Effector memory CD4-positive, alpha-beta T cell (primary cell): ENCODE measurements at regions not wholly inside any gene's neighbourhood (a gene's known extent, or its start where the extent isn't known, plus 50 kb on each side); places are given as distances from the start of the nearest gene placed in this dataset.

Experiments used
- DNase-seq, 3 donors: peaks; one replicate each; pipeline ENCODE4 v3.0.0-alpha.2; 2020
- H3K27ac ChIP-seq: 2 replicates; pipeline ENCODE4 v1.7.0; 2013; ENCODE audit warnings: mild to moderate bottlenecking, low read length, moderate library complexity; ENCODE audit not compliant: insufficient read depth, poor library complexity, severe bottlenecking
- H3K27me3 ChIP-seq: replicated peaks from 2 replicates; pipeline ENCODE4 v1.7.0; 2013; ENCODE audit warnings: mild to moderate bottlenecking, low read length; ENCODE audit not compliant: insufficient read depth, control insufficient read depth, poor library complexity, severe bottlenecking
- H3K36me3 ChIP-seq: 2 replicates; pipeline ENCODE4 v1.7.0; 2013; ENCODE audit warnings: mild to moderate bottlenecking, low read length, moderate library complexity; ENCODE audit not compliant: control insufficient read depth, insufficient read depth
- H3K4me1 ChIP-seq: 2 replicates; pipeline ENCODE4 v1.7.0; 2013; ENCODE audit warnings: low read length, mild to moderate bottlenecking; ENCODE audit not compliant: control insufficient read depth, insufficient read depth, poor library complexity, severe bottlenecking
- H3K4me3 ChIP-seq: 2 replicates; pipeline ENCODE4 v1.7.0; 2013; ENCODE audit warnings: low read length, low read depth, mild to moderate bottlenecking; ENCODE audit not compliant: insufficient read depth, poor library complexity, severe bottlenecking
- H3K9me3 ChIP-seq: 2 replicates; pipeline ENCODE4 v1.7.0; 2013; ENCODE audit warnings: mild to moderate bottlenecking, low read length, moderate library complexity; ENCODE audit not compliant: control insufficient read depth

DNA sequence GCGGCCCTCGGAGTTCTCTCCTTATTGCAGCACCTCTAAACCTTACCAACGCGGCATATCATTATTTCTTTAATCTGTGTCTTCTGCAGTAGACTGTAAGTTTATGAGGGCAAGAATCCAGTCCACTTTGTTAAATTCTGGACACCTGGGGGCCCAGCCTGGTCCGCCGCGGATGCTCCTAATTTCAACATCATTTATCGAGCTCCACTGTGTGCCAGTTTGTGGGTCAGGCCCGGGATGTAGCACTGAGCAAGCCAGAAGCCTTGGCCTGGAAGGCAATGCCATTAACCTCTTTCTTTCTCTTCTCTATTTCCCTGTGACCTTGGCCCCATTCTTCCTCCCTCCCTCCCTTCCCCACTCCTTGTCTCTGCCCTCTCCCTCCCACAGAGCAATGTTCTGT, 70.6 kb upstream of the CACNA1E start:
- Histone ChIP-seq H3K4me3 (no peak overlapping the region), H3K36me3 (no peaks in the 10 kb centered on the region), H3K27ac (no peak overlapping the region), H3K27me3 (no peaks in the 10 kb centered on the region), H3K4me1 (no peaks in the 10 kb centered on the region), H3K9me3 (no peaks in the 10 kb centered on the region)
- DNase-seq: no peak

DNA sequence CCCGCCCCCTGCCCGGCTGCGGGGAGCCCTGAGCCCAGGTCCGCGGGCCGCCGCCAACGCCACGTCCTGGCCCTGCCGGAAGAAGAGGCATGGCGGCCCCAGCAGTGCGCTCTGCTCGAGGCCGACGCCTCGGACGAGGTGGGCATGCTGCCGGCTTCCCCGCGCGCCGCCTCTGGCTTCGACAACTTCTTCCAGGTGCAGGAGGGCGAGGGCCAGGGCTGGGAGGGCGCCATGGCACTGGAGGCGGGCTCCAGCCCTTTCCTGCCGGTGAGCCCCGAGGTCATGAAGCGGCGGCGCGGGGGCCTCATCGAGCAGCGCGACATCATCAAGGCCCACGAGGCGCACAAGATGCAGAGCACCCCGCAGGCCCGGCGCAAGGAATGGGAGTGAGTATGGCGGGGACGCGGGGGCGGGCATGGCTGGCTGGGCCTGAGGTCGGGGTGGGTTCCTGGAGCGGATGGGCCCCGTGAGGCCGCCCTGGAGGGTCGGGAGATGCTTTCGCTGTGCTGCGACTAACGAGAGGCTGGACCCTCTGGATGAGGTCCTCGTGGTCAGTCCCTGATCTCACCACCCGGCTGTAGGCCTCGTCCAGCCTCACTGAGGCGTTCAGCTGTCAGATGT, 70.0 kb upstream of the CACNA1E start:
- Histone ChIP-seq H3K27ac (no peak overlapping the region), H3K4me3 (no peak overlapping the region), H3K4me1 (no peaks in the 10 kb centered on the region), H3K36me3 (no peaks in the 10 kb centered on the region), H3K9me3 (no peaks in the 10 kb centered on the region), H3K27me3 (no peaks in the 10 kb centered on the region)
- no peak for DNase-seq

DNA sequence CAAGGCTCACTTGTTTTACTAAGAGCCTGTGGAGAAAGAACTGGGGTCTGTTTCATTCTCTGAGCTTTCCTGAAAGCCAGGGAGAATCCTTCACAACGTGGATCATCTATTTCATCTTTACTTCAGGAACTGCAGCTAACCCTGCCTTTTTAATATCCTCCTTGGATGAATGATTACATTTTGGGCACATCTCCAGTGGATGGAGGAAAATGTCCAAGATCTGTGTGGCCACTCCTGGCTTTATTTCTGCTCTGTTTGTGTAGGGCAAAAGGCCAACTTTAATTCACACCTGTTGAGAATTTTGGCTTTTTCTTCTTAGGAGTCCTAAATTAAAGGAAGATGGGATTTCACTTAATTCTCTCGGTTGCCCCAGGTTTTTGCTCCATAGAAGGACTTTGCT, 69.5 kb upstream of the CACNA1E start:
- Histone ChIP-seq H3K4me1 (no peaks in the 10 kb centered on the region), H3K9me3 (no peaks in the 10 kb centered on the region), H3K4me3 (no peak overlapping the region), H3K36me3 (no peaks in the 10 kb centered on the region), H3K27ac (no peak overlapping the region), H3K27me3 (no peaks in the 10 kb centered on the region)
- DNase-seq: no peak

DNA sequence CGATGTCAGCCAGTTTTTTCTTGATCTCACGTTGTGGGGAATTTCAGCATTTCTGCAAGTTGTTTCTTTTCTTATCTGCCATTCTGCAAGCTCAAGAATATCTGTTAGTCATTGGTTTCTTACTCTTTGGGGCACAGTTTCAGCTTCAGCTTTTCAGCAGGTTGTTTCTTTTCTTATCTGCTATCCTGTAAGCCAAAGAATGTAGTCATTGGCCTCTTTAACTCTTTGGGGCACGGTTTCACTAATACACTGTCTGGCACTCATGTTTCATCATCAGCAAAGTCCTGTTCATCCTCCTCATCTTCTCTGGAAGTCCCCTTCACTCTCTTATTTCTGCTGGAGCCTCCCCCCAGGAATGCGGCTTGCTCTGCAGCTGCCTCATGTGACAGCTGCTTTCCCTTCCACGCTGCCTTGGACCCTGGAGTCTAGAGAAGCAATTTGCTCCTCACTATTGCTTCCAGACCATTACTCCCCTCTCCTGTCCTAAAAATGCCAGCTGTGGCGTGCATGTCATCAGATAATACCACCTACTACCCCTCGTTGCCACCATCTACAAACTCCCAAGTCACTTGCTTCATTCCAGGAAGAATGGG, 67.0 kb upstream of the CACNA1E start:
- Histone ChIP-seq H3K27ac (no peak overlapping the region), H3K36me3 (no peaks in the 10 kb centered on the region), H3K9me3 (no peaks in the 10 kb centered on the region), H3K4me3 (no peak overlapping the region), H3K27me3 (no peaks in the 10 kb centered on the region), H3K4me1 (no peaks in the 10 kb centered on the region)
- no peak for DNase-seq

DNA sequence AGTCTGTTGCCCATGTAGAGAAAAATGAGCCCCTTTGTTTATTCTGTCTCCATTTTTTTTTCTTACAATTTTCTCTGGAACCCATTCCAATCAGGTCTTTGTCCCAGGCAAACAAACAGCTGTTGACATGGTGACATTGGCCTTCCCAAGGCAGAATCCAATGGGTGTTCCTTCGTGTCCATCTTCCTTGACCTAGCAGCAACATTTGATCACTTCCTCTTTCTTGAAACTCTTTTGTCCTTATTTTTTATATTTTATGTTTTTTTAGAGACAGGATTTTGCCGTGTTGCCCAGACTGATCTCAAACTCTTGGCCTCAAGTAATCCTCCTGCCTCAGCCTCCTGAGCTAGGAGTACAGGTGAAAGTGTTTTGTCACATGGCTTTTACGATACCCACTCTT, 65.4 kb upstream of the CACNA1E start:
- Histone ChIP-seq H3K4me1 (no peaks in the 10 kb centered on the region), H3K27me3 (no peaks in the 10 kb centered on the region), H3K4me3 (no peak overlapping the region), H3K36me3 (no peaks in the 10 kb centered on the region), H3K27ac (no peak overlapping the region), H3K9me3 (no peaks in the 10 kb centered on the region)
- no peak for DNase-seq

DNA sequence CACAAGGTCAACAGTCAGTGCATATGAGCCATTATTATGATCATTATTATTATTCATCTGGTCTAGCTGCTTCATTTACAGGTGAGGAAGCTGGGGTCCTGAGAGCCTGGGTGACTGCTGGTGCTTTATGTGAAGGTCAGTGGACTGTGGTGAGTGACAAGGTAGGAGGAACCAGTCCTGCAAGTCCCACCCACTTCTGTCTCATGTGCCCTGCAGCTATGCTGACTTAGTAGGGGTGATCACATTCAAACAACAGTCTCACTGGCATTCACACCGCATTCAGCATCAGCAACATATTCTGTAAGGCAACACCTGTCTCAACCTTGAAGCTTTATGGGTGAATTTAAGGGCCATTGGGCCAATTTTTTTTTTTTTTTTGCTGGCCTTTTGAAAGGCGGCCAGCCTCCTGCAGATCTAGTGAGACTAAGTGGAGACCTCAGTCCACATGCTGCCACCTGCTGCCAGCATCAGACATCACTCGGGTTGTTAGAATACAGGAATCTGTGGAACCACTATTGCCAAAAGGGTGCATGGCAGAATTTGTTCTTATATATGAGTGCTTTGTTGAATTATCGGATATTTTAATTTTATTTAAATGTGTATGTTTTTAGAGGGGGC, 59.9 kb upstream of the CACNA1E start:
- DNase-seq: no peak
- H3K9me3 ChIP-seq: no peaks in the 10 kb centered on the region
- no peaks in the 10 kb centered on the region for H3K36me3 ChIP-seq
- no peak overlapping the region for H3K4me3 ChIP-seq
- no peak overlapping the region for H3K27ac ChIP-seq
- peaks cover 3% of the 10 kb centered on the region for H3K4me1 ChIP-seq
- H3K27me3 ChIP-seq: no peaks in the 10 kb centered on the region

DNA sequence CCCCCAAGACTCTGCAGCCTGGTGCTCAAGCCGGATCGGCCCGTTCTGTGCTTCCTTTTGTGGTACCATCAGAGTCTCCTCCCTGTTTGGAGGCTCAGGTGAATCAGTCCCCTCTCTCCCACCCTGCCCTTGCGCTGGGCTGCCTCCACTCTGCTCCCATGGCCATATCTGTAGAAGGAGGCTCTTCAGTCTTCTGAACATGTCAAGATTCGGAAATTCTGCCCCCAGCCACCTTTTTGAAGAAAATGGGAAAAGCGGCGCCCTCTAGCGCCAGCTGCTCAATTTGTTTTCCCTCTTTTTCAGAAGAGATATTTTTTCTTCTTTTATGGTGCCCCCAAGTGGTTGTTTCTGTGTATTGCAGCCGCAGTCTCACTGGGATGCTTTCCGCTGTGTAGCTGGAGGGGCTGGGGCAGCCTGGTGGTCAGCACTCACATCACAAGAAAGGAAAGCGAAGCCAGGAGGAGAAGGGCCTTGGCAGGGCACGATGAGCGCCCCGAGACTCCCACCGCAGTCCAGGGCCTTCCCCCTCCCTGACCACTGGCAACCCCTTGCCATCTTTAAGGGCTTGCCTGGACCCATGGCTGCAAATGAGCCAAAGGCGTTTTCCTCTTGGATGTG, 58.4 kb upstream of the CACNA1E start:
- DNase-seq: peak; percentile 18 to 60 (median 47)
- Histone ChIP-seq H3K4me3 (no peak overlapping the region), H3K36me3 (no peaks in the 10 kb centered on the region), H3K27me3 (no peaks in the 10 kb centered on the region), H3K9me3 (no peaks in the 10 kb centered on the region), H3K27ac (no peak overlapping the region), H3K4me1 (peaks cover 3% of the 10 kb centered on the region)

DNA sequence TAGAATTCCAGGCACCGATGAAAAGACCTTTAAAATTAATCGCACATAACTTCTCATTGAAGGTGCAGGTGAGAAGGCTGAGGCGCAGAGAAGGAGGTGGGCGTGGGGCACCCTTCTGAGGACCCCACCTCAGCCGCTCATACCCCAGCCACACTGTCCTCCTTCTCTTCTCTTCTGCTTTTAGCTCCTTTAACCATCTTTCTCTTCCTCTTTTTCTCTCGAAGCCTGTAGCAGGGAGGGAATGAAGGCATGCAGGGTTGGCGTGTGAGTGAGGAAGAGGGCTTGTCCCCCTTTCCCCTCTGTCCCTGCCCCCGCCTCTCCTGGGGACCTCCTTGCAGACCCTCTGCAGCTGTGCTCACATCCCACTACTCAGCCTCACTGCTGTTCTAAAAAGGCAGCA, 57.8 kb upstream of the CACNA1E start:
- H3K4me3 ChIP-seq: no peak overlapping the region
- DNase-seq: no peak
- no peak overlapping the region for H3K27ac ChIP-seq
- no peaks in the 10 kb centered on the region for H3K9me3 ChIP-seq
- H3K27me3 ChIP-seq: no peaks in the 10 kb centered on the region
- no peaks in the 10 kb centered on the region for H3K36me3 ChIP-seq
- peaks cover 3% of the 10 kb centered on the region for H3K4me1 ChIP-seq

DNA sequence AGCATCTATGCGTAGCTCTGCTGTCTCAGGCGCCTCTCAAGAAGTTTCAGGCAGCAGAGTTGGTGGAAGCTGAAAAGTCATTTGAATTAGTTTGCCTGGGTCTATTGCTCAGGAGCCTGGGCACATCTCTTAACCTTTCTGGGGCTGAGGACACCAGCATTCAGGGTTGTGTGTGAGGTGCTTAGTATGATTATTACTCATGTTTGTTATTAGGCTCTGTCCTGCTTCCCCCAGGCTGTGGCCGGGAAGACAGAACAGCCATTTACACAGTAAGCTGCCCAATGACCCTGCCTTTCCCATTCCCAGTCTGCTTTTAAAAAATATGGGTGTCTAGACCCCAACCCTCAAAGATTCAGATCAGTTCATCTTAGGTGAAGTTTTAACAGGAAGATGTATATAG, 53.9 kb upstream of the CACNA1E start:
- H3K27ac ChIP-seq: no peak overlapping the region
- H3K9me3 ChIP-seq: no peaks in the 10 kb centered on the region
- H3K27me3 ChIP-seq: no peaks in the 10 kb centered on the region
- H3K4me3 ChIP-seq: no peak overlapping the region
- DNase-seq: no peak
- H3K36me3 ChIP-seq: no peaks in the 10 kb centered on the region
- H3K4me1 ChIP-seq: no peaks in the 10 kb centered on the region
